ENCODE measurements at regions not wholly inside any gene's neighbourhood (a gene's known extent, or its start where the extent isn't known, plus 50 kb on each side); places are given as distances from the start of the nearest gene placed in this dataset.

DNA sequence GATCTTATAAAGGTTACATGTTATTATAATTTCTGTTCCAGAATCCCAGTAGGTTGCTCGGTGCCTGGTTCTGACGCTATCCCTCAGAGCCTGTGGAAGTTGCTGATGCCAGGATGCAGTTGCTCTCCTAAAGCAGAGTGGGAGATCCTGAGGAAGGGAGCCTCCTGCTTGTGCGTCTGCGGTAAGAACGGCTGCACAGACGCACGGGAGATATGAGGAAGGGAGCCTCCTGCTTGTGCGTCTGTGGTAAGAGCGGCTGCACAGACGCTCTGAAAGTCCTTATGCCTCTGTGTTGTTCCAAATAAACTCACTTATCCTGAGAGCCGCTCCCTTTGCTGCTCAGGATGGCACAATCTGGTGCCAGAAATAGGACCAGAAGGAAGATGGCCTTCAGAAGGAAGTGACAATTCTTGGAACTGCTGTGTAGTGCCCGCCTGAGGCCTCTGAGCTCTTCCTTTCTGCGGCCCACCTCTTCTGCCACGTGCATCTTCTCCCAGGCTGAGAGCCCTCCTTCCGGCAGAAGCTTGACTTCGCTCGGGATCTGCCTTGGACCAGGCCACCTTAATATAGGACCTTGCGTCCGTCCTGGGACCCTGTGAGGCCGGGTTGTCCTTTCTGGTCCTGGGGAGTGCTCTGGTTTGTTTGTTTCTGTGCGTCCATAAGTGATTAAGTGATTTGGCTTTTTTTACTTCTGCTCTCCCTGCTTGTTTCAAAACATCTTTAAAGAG lies 89.5 kb downstream of the RTP5 start:
- Histone ChIP-seq H3K23me2 (ENCODE audit: low read depth, low read length) (no peaks in the 10 kb centered on the region), H3K36me3 (ENCODE audit: control insufficient read depth in 2 of 4, insufficient read depth in 4 of 4, low read length in 3 of 4) (no peaks in the 10 kb centered on the region), H2BK15ac (ENCODE audit: low read length) (no peak overlapping the region), H3K9ac (replicated peaks in 1 of 4; ENCODE audit: extremely low read depth in 1 of 4, low read depth in 3 of 4, low read length in 3 of 4) (no peak overlapping the region), H3K18ac (ENCODE audit: extremely low read depth, low read length) (no peak overlapping the region), H3K79me2 (ENCODE audit: control insufficient read depth in 1 of 2, insufficient read depth in 2 of 2, low read length in 2 of 2) (no peaks in the 10 kb centered on the region), H3K4ac (replicated peaks; ENCODE audit: insufficient read length, low read depth, low read length) (no peak overlapping the region), H3K14ac (ENCODE audit: insufficient read length) (no peak overlapping the region), H3K4me1 (replicated peaks in 1 of 4; ENCODE audit: control insufficient read depth in 3 of 4, insufficient read depth in 4 of 4, low read length in 3 of 4) (no peaks in the 10 kb centered on the region), H3K23ac (ENCODE audit: insufficient read length) (no peak overlapping the region), H4K8ac (ENCODE audit: extremely low read depth, insufficient read depth, low read length) (no peak overlapping the region), H2AFZ (ENCODE audit: low read length) (no peak overlapping the region), H2BK20ac (ENCODE audit: low read length) (no peak overlapping the region), H3K4me2 (ENCODE audit: insufficient read depth in 1 of 2, low read depth in 2 of 2, low read length in 2 of 2) (no peak overlapping the region), H3K27me3 (replicated peaks in 1 of 4; ENCODE audit: control insufficient read depth in 3 of 4, extremely low read depth in 1 of 4, insufficient read depth in 3 of 4, low read length in 3 of 4) (no peaks in the 10 kb centered on the region), H3K9me3 (ENCODE audit: insufficient read depth in 2 of 2, low read depth in 1 of 2, low read length in 1 of 2) (no peaks in the 10 kb centered on the region), H3K4me3 (ENCODE audit: extremely low read depth in 1 of 4, insufficient read depth in 2 of 4, low read depth in 3 of 4, low read length in 4 of 4) (no peak overlapping the region), H3K79me1 (ENCODE audit: low read depth, low read length) (no peaks in the 10 kb centered on the region), H2BK5ac (ENCODE audit: low read depth, low read length) (no peak overlapping the region), H4K5ac (ENCODE audit: insufficient read length, low read depth, low read length) (no peak overlapping the region), H4K20me1 (replicated peaks in 1 of 2; ENCODE audit: control insufficient read depth in 1 of 2, insufficient read depth in 2 of 2, low read length in 2 of 2) (peaks cover 0 to 3% of the 10 kb centered on the region in 2 experiments), H2AK5ac (ENCODE audit: low read depth, low read length) (no peak overlapping the region), H3K56ac (replicated peaks; ENCODE audit: insufficient read length, low read depth, low read length) (no peak overlapping the region), H2BK12ac (ENCODE audit: low read depth, low read length) (no peak overlapping the region), H3K27ac (ENCODE audit: low read depth, low read length) (no peak overlapping the region), H4K91ac (replicated peaks; ENCODE audit: insufficient read length, low read length) (no peak overlapping the region), H2BK120ac (replicated peaks; ENCODE audit: low read depth, low read length) (no peak overlapping the region)
- POLR2A ChIA-PET (ENCODE audit: partially characterized antibody): no interaction called here
- CTCF ChIA-PET (ENCODE audit: partially characterized antibody): no interaction called here
- 89% methylated on average over 21 of the region's 21 CpGs; no CpG with 5 or more reads in 1 of the 2 experiments for WGBS, 2 experiments (ENCODE audit: extremely low coverage in 1 of 2, insufficient coverage in 1 of 2, insufficient read length in 1 of 2, insufficient replicate concordance in 2 of 2, low coverage in 1 of 2, low lambda C conversion rate in 2 of 2, missing lambda C conversion rate in 1 of 2)
- DNase-seq (ENCODE audit: low read depth in 1 of 2, low spot score in 2 of 2): no peak
- no peak for FAIRE-seq
- TF ChIP-seq TBP (IDR thresholded peaks at IDR 0.05; ENCODE audit: low read depth, low read length) (no peak), BRCA1 (IDR thresholded peaks at IDR 0.05; ENCODE audit: low read depth, low read length) (no peak), FOSL1 (IDR thresholded peaks at IDR 0.05; ENCODE audit: insufficient read depth, low read depth, low read length) (no peak), RNF2 (IDR thresholded peaks at IDR 0.05; ENCODE audit: borderline replicate concordance, low read depth, low read length, missing control alignments, poor library complexity, severe bottlenecking) (no peak), SIRT6 (IDR thresholded peaks at IDR 0.05; ENCODE audit: low read length) (no peak), SUZ12 (IDR thresholded peaks at IDR 0.05; ENCODE audit: low read length) (no peak), BACH1 (IDR thresholded peaks at IDR 0.05; ENCODE audit: low read length) (no peak), RAD21 (IDR thresholded peaks at IDR 0.05 in 1 of 2, conservative IDR thresholded peaks at IDR 0.05 in 1 of 2; ENCODE audit: low read depth in 2 of 2, low read length in 2 of 2) (no peak), RBBP5 (IDR thresholded peaks at IDR 0.05; ENCODE audit: borderline replicate concordance, low read depth, low read length) (no peak), JUN (IDR thresholded peaks at IDR 0.05; ENCODE audit: low read depth, low read length) (no peak), ASH2L (IDR thresholded peaks at IDR 0.05; ENCODE audit: low read length) (no peak)

Data from H1 (cell line).